ENCODE measurements at regions not wholly inside any gene's neighbourhood (a gene's known extent, or its start where the extent isn't known, plus 50 kb on each side); places are given as distances from the start of the nearest gene placed in this dataset.

DNA sequence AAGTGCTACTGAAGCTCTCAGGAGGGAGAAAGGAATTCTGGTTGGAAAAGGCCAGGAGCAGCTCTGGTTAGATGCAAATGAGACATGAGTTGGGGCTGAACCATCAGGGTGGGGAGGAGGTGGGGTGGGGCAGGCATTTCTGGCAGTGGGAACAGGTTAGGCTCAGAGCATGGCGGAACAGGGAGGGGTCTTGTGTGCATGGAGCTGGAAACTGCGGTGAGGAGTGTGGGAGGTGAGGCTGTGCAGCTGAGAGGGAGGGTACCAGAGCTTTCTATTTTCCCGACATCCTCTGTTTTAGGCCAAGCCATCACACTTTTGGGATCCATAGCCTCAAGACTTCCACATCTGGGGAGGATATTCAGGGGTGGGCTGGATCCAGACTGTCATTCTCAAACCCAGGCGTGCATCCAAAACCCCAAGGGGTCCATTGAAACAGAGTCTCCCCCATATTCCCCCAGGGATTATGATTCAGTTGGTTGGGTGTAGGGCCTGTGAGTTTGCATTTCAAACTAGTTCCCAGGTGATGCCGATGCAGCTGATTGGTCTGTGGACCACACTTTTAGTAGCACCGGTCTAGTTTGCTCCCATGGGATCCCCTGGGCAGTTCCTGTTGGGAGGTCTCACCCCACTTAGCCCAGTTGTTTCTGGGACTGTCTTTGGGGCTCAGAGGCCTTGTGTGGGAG, 100.9 kb upstream of the TLE3 start:
- in situ Hi-C loops (cut with HindIII; ENCODE audit: low sequenced_read_pairs): no loop called here

DNA sequence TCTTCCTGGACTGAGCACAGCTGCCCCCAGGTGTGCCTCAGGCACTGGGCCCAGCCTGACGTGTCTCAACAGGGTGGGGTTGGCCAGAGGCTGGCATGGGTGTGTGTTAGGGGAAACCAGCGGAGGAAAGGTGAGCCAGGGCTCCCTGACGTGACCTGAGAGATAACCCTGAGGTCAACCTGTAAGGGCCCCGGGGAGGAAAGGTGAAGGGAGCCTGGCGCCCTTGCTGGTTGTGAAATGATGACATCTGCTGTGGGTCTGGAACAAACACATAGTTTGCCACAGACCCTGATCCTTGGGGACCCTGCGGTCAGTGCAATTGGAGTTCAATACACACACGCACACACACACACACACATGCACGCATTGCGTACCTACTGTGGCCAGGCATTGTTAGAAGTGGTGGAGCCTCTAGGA, 100.2 kb upstream of the TLE3 start:
- in situ Hi-C loops (cut with HindIII; ENCODE audit: low sequenced_read_pairs): no loop called here

DNA sequence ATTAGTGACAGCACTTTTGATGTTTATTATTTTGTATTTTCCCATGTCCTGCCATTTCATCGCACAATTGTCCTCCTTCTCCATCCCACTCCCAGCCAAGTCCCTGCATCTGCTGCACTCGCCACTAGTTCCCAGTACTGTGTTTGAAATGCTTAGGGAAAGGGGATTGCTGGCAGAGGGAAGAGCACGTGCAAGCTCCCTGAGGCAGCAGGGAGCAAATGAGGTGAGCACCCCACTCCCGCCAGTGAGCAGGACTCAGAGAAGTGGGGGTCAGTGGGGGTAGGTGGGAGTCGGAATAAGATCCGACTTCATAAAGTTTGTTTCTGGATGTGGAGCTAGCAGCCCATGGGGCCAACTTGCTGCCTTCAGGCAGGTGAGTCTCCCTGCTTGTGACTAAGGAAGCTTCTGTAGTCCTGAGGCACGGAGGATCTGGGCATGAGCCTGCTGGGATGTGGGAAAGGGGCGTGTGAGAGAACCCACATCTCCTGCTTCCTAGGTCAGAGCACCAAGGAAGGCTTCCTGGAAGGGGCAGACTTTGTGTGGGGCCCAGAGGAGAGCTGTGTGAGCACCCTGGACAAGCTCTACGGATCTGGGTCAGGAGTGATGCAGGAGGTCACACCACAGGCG, 99.7 kb upstream of the TLE3 start:
- in situ Hi-C loops (cut with HindIII; ENCODE audit: low sequenced_read_pairs): no loop called here

DNA sequence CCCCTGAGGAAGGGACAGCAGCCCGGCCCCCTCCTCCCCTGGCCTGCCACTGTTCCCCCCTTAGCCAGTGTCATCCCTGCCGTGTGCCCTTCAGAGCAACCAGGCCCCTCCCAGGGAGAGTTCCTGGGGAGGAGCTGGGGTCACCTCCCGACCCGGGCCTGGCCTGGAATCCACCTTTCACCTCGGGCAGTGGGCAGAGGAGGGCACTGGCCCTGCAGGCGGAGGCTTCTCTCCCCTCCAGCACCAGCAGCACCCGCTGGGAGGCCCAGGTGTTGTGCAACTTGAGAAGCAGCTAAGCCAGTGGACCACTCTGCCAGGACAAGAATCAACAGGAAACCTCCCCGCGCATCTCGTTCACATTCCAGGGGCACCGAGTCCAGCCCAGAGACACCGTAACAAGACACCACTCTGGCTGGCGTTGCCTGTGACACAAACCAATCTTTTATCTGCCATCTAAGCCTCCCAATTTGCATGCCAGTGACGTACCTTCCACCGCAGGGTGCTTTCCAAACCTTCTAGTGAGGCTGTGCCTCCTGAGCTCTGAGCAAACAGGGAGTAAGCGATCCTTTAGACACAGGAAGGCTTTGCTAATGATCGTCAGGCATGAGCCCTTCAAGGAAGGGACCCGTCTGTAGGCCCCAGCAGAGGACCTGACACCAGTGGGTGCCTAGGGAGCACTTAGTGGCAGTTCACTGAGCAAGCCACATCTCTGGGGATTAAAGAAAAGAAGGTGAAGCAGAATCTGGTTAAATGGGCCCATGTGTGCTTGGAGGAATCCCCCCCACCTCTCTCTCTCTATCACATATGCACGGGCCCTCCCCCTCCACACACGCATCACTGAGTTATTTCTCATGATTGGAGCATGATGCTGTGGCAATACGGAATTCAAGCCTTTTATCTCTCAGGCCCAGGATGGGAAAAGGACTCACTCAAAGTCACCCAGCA, 98.9 kb upstream of the TLE3 start:
- in situ Hi-C loops (cut with HindIII; ENCODE audit: low sequenced_read_pairs): no loop called here

DNA sequence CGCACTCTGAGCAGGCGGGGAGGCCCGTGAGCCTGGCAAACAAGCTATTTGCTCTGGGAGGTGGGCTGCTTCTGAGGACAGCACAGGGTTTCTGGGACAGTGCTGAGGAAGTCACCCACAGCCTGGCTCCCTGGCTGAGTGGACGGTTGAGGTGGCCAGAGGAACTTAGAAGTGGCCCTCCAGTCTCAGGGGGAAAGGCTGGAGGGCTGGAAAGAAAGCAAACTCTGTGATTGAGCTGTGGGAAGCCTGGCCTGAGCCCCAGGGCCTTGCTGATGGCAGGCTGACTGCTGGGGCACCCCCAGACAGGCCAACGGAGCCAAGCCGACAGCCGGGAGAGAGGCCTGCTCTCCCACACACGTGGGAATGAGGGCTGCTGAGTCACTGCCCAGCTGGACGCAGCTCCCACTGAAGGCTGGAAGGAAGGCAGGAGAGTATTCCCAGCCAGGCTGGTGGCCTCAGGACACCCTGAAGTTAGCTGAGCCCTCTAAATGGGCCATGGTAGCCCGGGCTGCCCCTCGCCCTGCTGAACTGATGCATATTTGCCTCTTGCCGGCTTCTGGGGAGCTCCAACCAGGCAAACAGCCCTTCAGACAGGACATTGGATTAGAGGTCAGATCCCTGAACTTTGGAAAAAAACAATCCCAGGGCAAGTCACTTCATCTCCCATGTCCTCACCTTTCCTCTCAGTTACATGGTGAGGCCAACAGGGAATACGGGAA, 98.0 kb upstream of the TLE3 start:
- in situ Hi-C loops (cut with HindIII; ENCODE audit: low sequenced_read_pairs): no loop called here

DNA sequence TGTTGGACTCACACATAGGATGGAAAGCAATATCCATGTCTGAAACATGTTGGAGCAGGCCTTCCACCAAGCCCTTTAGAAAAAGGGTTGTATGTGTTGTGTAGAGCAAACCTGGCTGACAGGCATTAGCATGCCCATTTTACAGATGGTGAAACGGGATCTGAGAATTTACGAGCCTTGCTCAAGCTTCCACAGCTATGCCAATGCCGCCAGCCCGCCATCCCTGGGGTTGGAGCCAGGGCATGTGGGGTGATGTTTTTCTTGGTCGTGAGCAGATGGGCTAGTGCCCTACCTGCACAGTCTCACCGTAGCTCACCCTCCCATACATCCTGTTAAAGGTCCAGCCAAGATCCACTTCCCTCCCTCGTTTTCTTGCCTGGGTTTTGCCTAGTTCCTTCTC, 97.5 kb upstream of the TLE3 start:
- in situ Hi-C loops (cut with HindIII; ENCODE audit: low sequenced_read_pairs): no loop called here

DNA sequence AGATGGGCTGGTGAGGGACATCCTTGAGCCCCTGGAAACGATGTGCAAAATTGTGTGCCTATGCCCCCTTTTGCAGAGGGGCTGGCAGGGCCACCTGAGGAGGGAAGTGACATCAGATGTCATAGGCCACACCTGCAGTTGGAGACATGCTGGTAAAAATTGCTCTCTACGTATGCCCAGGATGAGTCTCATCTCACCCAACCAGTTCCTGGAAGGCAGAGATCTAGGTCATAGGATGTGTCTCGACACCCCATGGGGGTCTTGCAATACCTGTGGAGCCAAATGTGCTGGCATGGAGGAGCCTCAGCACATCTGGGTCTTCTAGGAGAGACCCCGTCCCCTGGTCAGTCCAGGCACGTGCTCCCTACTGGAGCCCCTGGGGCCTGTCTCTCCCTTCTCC, 96.5 kb upstream of the TLE3 start:
- in situ Hi-C loops (cut with HindIII; ENCODE audit: low sequenced_read_pairs): no loop called here

DNA sequence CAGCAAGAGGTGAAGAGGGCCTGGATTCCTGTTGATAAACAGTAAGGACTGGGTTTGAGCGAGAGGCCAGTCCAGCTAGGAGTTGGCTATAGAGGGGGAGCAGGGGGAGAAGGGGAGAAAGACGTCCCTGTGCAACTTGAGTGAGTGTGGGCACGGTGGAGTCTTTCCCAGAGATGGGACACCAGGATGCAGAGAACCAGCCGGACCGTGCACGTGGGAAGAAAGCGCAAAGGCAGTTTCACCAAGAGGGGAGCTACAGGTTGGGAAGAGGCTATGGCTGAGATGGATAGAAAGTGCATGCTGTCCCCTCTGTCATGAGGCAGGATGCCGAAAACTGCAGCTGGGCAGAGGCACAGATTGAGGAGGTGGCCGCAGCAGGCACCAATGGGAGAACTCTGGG, 96.0 kb upstream of the TLE3 start:
- in situ Hi-C loops (cut with HindIII; ENCODE audit: low sequenced_read_pairs): no loop called here

DNA sequence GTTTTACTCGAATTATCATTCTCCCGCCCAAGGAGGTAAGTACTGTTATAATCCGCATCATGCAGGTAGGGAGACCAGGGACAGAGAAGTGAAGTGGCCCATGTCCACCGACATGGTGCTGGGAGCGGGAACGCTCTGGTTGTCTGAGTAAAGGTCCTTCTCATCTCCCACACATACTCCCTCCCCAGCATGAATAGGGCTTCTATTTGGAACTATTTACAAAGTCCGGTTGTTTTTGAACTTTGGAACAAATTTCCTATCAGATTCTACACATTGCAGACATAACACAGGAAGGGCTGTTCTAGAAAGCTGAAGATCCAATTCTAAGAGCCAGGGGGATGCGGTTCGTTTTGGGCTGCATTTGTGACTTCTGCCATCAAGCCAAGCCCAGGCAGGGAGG, 94.8 kb upstream of the TLE3 start:
- in situ Hi-C loops (cut with HindIII; ENCODE audit: low sequenced_read_pairs): no loop called here

DNA sequence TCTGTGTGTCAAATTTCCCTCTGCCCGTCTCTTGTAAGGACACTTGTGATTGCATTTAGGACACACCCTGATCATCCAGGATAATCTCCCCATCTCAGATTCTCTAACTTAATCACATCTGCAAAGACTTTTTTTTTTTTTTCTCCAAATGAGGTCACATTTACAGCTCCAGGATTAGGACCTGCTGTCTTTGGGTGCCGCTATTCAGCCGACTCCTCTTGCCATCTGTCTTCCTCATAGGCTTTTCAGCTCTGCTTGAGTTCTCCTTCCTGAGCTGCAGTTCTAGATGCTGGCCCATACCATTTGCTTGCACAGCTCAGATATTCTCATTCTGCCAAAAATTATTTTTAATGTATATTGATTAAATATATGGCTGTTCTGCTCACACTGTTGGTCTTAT, 94.3 kb upstream of the TLE3 start:
- in situ Hi-C loops (cut with HindIII; ENCODE audit: low sequenced_read_pairs): no loop called here

DNA sequence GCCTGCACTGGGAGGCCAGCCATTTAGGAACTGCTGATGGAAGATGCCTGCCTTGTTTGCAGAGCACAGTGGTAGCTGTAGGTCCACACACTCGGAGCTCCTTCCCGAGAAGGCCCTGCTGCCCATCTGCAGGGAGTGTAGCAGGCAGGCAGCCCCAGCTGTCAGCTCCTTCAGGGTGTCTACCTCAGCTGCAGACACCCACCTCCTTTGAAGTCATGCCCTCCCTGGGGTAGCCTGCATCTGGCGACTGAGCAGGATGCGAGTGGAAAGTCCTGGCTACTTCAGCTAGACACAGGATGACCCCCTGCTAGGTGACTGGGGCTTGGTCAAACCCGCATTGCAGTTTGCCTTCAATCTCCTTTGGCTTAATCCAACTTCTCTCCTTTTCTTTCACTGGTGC, 93.2 kb upstream of the TLE3 start:
- in situ Hi-C loops (cut with HindIII; ENCODE audit: low sequenced_read_pairs): no loop called here

DNA sequence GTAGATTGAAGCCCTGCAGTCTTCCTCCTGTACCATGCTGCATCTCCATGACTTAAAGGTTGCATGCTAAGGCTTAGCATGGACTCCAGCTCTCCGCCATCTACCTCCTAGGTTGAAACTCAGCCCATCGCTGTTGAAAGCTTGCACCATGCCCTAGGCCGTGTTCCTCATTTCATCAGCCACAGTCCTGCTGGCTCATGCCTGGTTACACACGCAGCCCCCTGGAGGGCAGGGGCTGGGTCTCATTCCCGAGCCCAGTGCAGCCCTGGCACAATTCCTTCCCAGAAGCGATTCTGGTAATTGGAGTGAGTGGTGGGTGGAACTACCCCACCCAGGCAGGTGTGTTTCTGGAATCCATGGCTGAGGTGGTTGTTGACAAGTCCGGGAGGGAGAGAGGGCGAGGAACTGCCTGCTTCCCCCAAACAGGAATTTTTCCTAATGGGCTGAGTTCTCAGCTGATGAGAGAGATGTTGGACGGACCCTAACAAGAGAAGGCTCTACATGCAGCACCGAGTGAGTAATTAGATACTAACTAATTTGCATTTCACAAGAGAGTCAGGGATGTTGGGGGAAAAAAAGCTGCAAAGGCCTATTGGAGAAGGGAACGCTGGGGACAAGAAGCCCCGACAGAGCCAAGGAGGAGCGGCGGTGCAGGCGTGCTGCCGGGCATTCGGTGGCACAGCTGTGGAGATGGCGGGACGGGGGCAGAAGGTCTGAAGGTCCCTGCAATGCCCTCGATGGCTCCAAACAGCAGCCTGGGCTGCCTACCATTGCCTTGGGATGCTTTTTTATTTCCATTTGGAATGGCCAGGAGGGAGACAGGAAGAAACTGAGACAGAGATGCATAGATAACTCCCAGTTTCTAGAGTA, 92.3 kb upstream of the TLE3 start:
- in situ Hi-C loops (cut with HindIII; ENCODE audit: low sequenced_read_pairs): no loop called here

DNA sequence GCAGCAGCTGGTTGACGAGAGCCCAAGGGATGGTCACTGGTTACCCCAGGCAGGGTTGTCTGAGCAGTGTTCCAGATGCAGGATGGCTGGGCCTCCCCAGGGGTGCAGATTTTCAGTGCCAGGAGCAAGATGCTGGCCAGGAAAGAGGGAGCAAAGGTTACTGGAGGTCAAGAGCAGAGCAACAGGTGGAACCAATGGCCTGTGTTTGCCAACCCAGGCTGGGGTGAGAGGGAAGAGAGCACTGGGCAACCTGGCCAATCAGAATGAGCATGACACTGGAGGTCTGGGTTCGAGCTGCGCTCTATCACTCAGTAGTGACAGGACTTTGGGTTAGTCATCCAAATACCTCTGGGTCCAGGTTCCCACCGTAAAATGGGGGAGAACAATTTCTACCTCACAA, 90.6 kb upstream of the TLE3 start:
- in situ Hi-C loops (cut with HindIII; ENCODE audit: low sequenced_read_pairs): no loop called here

DNA sequence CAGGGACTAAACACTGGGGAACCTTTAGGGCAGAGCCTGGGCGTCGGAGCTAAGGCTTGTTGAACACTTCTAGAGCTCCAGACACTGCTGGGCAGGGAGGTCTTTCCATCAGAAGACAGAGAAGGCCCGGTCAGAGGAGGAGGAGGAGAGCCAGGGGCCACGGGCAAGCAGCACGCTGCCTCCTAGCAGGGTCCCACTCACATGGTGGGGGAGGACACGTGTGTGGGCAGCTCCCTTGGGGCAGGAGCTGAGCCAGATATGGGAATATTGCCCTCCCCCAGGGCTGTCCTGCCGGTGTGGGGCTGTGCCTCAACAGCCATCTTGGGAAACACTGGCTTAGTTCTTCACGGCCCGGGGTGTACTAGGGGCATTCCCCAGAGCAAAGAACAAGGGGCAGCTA, 89.6 kb upstream of the TLE3 start:
- in situ Hi-C loops (cut with HindIII; ENCODE audit: low sequenced_read_pairs): no loop called here

DNA sequence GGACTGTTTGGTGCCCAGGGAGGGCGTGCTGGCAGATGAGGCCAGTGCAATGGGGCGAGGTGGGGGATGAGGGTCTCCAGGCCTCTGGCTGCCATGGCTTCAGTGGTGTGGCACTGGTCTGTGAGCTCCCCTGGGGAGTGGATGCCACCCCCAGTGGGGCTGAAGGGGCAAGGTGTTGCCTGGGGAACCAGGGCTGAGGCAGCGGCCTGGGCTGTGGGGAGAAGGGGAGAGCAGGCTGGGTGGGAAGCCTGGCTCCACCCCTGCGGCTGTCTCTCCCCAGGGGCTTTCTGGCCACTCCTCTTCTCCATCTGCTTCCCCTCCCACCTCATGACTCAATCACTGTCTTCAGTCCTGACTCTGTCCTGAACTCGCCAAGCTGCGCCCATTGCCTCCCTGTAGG, 88.4 kb upstream of the TLE3 start:
- in situ Hi-C loops (cut with HindIII; ENCODE audit: low sequenced_read_pairs): no loop called here

DNA sequence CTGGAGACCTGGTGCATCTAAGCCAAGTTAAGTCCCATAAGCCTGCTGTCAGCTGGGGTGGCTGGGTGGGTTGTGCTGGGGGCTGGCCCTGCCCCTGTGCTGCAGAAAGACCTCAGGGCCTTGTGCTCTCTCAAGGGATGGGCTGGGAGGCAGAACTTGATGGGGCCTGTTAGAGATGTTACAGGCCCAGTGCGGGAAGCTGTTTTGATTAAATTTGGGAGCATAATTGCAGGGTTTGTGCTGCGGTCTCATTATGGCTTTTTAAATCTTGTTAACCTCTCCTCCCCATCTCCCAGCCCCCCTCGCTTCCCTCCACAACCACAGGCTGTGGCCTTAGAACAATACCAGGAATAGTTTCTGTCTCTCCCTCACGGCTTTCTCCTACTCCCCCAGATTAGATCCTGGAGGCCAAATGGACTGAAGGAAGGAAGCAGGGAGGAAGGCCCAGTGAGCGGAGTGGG, 87.6 kb upstream of the TLE3 start:
- in situ Hi-C loops (cut with HindIII; ENCODE audit: low sequenced_read_pairs): no loop called here

DNA sequence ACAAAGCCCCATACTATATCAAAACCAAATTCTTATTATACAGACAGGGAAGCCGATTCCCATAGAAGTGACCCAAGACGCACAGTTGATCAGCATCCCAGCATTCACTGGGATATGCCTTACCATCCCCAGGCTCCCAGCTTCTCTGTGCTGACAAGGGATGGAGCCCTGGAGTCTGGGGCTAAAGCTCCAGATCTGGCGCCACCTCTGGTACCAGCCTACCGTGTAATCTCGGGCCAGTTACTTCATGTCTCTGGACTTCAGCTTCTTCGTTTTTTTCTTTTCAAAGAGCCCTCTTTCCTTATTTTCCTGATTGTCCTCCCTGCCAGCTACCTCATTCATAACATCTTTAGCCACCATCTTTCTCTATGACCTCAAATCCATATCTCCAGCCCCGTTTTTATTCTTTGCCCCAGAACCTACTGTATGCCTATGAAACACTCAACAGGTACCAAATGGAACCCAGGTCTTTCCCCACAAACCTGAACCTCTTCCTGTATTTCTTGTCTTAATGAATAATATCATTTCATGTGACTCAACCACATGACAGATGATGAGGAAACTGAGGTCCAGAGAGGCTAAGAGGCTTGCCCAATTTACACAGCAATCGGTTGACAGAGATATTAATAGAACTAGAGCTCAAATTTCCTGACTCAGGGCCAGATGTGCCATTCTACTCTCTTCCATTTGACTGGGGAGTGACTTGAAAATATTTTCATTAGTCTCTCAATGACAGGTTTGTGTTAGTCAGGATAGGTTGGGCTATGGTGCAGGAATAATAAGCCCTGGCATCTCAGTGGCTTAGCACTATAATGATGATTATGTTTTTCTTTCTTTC, 85.4 kb upstream of the TLE3 start:
- in situ Hi-C loops (cut with HindIII; ENCODE audit: low sequenced_read_pairs): no loop called here

DNA sequence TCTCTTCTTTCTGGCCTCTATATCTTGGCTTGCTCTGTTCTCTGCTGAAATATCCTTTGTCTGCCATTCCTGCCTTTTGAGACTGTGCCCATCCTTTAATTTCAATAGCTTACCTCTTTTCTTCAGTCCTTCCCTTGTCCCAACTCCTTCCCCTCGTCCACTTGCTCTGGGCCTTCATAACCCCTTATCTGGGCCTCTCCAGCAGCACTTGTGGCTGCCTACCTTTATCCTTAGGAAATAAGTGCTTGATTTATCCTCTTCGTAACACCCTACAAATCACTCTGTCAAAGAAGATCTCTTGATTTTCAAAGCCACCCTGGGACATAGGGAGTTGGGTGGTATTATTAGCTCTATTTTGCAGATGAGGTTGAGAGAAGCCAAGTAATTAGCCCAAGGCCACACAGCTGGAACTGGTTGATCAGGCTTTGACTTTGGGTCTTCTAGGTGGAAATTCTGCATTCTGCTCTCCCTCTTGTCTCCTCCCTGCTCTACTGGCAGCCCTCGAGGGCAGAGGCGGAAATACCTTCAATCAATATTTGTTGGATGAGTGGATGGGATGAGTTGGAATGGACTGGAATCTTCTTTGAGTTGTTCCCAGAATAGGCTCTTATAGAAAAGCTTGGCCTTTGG, 84.0 kb upstream of the TLE3 start:
- in situ Hi-C loops (cut with HindIII; ENCODE audit: low sequenced_read_pairs): no loop called here

All from DLD1 (cell line).